ENCODE measurements at regions not wholly inside any gene's neighbourhood (a gene's known extent, or its start where the extent isn't known, plus 50 kb on each side); places are given as distances from the start of the nearest gene placed in this dataset.

GRCh38 chr9:117927354-117927753 is 223.2 kb downstream of the TLR4 start:
- Histone ChIP-seq H3K27me3 (replicated peaks) (no peaks in the 10 kb centered on the region), H3K36me3 (replicated peaks) (no peaks in the 10 kb centered on the region), H3K4me3 (ENCODE audit: low read depth, low read length) (no peak overlapping the region), H3K27ac (no peak overlapping the region)
- in situ Hi-C loops (cut with HindIII; ENCODE audit: low pct_ligation_motif_present, low sequenced_read_pairs): no loop called here
- no peak for DNase-seq
- no peak for TF ChIP-seq CTCF (IDR thresholded peaks at IDR 0.05; ENCODE audit: low read depth, low read length, missing control alignments)

- Histone ChIP-seq H3K27ac (no peak overlapping the region), H3K27me3 (replicated peaks) (no peaks in the 10 kb centered on the region), H3K36me3 (replicated peaks) (no peaks in the 10 kb centered on the region), H3K4me3 (ENCODE audit: low read depth, low read length) (no peak overlapping the region)
- no peak for DNase-seq
- no peak for TF ChIP-seq CTCF (IDR thresholded peaks at IDR 0.05; ENCODE audit: low read depth, low read length, missing control alignments)
- in situ Hi-C loops (cut with HindIII; ENCODE audit: low pct_ligation_motif_present, low sequenced_read_pairs): no loop called here
Measured at GRCh38 chr9:117929868-117930267, 225.7 kb downstream of the TLR4 start.

- H3K4me3 ChIP-seq (ENCODE audit: low read depth, low read length): no peak overlapping the region
- TF ChIP-seq CTCF (IDR thresholded peaks at IDR 0.05; ENCODE audit: low read depth, low read length, missing control alignments): no peak
- no peak overlapping the region for H3K27ac ChIP-seq
- H3K27me3 ChIP-seq (replicated peaks): no peaks in the 10 kb centered on the region
- no peak for DNase-seq
- in situ Hi-C loops (cut with HindIII; ENCODE audit: low pct_ligation_motif_present, low sequenced_read_pairs): no loop called here
- H3K36me3 ChIP-seq (replicated peaks): no peaks in the 10 kb centered on the region
Measured at GRCh38 chr9:117932585-117932984, 228.4 kb downstream of the TLR4 start.

- no peak for TF ChIP-seq CTCF (IDR thresholded peaks at IDR 0.05; ENCODE audit: low read depth, low read length, missing control alignments)
- H3K4me3 ChIP-seq (ENCODE audit: low read depth, low read length): no peak overlapping the region
- no peak for DNase-seq
- no peaks in the 10 kb centered on the region for H3K36me3 ChIP-seq (replicated peaks)
- in situ Hi-C loops (cut with HindIII; ENCODE audit: low pct_ligation_motif_present, low sequenced_read_pairs): no loop called here
- H3K27me3 ChIP-seq (replicated peaks): no peaks in the 10 kb centered on the region
- H3K27ac ChIP-seq: no peak overlapping the region
Measured at GRCh38 chr9:117936185-117937130, 232.3 kb downstream of the TLR4 start.

- no peak for TF ChIP-seq CTCF (IDR thresholded peaks at IDR 0.05; ENCODE audit: low read depth, low read length, missing control alignments)
- Histone ChIP-seq H3K27ac (no peak overlapping the region), H3K36me3 (replicated peaks) (no peaks in the 10 kb centered on the region), H3K4me3 (ENCODE audit: low read depth, low read length) (no peak overlapping the region), H3K27me3 (replicated peaks) (no peaks in the 10 kb centered on the region)
- DNase-seq: no peak
- in situ Hi-C loops (cut with HindIII; ENCODE audit: low pct_ligation_motif_present, low sequenced_read_pairs): no loop called here
Measured at GRCh38 chr9:117938086-117938485, 233.9 kb downstream of the TLR4 start.
